LHCN-M2 (cell line): ENCODE measurements at regions not wholly inside any gene's neighbourhood (a gene's known extent, or its start where the extent isn't known, plus 50 kb on each side); places are given as distances from the start of the nearest gene placed in this dataset.

ENCODE experiments used
- DNase-seq: peaks from one replicate; pipeline ENCODE4 v3.0.0-alpha.2; 2012; ENCODE audit warnings: low read depth

- DNase-seq, result no peak
These were observed 168.1 kb downstream of the ZBTB18 start for GRCh38 chr1:244219149-244219548.

- DNase-seq, result no peak
These were observed 168.7 kb downstream of the ZBTB18 start for GRCh38 chr1:244219802-244220201.

DNA sequence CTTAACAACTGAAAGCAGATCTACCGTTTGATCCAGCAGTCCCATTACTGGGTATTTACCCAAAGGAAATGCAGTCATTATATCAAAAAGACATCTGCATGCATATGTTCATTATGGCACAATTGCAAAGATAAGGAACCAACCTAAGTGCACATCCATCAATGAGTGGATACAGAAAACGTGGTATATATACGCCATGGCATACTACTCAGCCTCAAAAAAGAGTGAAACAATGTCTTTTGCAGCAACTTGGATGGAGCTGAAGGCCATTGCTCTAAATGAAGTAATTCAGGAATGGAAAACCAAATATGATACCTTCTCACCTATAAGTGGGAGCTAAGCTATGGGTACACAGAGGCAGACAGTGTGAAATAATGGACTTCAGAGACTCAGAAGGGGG lies 169.3 kb downstream of the ZBTB18 start:
- no peak for DNase-seq

GRCh38 chr1:244221991-244222390 lies 170.9 kb downstream of the ZBTB18 start:
- DNase-seq, result no peak

GRCh38 chr1:244224487-244225430 lies 173.7 kb downstream of the ZBTB18 start:
- no peak for DNase-seq

DNA sequence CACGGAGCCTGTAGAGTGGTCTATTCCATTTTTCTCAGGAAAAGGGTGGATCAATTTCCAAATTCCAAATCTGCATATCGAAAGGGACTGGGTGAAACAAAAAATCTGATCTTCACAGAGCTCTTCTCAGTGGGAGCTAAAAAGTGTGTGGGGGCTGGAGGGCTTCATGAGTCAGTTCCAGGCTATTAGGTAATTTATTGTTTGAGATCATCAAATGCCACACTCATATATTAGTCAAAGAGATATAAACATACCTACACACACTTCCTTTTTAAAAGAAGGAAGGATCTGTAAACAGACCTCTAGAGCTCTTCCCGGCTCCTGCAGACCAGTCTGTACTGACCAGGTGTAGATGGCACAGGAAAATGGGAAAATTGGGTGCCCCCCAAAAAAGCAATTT lies 175.4 kb downstream of the ZBTB18 start:
- no peak for DNase-seq

DNA sequence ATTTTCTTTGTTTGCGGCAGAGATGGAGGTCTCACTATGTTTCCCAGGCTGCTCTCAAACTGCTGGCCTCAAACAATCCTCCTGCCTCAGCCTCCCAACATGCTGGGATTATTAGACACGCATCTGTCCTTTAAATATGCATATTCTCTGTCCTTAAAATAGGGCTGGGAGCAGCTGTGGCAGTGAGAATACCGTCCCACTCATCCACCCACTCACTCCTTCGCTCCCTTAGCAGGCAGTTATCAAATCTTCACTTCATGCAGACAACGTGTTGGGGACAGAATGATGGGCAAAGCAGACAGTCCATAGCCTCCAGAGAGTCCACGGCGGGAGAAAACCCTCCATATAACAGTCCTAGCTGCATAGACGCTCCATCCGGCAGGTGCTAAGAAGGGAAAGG lies 179.4 kb downstream of the ZBTB18 start:
- DNase-seq, result no peak

GRCh38 chr1:244231193-244231571 lies 180.1 kb downstream of the ZBTB18 start:
- DNase-seq, result no peak

- DNase-seq, result peak; percentile 67
These were observed 180.7 kb downstream of the ZBTB18 start for GRCh38 chr1:244231572-244232315.

GRCh38 chr1:244234009-244234643 lies 183.0 kb downstream of the ZBTB18 start:
- no peak for DNase-seq

GRCh38 chr1:244235157-244235556 lies 184.1 kb downstream of the ZBTB18 start:
- no peak for DNase-seq

DNA sequence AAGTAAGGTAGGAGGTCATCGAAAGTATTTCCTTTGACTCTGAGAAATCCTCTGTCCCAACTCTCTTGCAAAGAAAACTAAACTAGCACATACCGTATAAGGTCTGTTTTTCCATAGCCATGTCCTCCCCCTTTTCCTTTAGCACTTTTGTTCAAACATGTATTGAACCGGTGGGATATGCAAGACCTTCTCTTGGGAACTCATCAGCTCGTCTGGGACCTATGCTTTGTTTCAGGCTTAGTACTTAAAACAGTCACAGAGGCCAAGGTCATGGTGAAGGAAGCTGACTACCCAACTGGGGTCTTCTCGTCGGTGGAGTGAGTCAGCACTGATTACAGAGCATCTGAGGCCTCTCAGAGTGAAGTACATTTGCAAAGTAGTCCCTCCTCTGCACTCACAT lies 185.0 kb downstream of the ZBTB18 start:
- DNase-seq, result no peak

- no peak for DNase-seq
These were observed 185.6 kb downstream of the ZBTB18 start for GRCh38 chr1:244236721-244237120.

- no peak for DNase-seq
These were observed 186.4 kb downstream of the ZBTB18 start for GRCh38 chr1:244237445-244237844.

DNA sequence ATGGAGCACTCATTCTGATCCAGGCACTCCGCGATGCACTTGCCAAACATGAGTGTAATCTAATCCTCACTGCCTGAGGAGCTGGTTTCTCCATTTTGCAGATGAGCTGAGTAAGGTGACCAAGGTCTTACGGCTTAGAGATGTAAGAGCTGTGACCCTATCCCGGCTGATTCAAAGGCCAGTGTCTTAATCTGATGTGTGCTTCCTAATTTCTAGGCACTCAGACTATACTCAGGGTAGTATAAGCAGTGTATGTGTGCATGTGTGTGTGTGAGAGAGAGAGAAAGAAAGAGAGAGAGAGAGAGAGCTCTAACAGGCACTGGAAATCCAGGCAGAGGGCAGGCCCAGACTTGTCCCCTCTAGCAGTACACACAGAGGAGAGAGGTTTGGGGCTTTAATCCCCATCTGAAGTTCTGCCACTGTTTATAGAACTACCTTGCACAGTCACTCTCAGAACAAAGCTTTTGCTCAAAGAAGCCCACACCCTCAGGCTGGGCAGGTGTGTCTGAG lies 188.2 kb downstream of the ZBTB18 start:
- DNase-seq, result peak; percentile 24

- no peak for DNase-seq
These were observed 190.4 kb downstream of the ZBTB18 start for GRCh38 chr1:244241438-244241837.

DNA sequence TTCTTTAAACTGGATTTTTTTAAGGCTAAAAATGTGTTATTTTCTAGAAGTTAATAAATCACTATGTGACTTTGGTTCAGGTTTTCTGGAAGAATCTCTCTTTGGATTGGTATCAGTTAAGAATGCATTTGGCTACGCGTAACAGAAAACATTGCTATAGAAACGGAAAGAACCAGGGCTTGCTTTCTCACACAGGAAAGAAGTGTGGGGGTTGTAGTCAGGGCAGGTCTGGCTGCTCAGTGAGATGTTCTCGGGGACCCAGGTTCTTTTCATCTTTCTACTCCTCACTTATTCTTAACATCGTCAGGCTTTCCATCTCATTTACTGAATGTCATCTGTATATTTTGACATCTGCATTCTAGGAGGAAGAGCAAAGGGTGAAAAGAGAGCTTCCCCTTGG lies 191.4 kb downstream of the ZBTB18 start:
- no peak for DNase-seq

GRCh38 chr1:244246334-244246733 lies 195.3 kb downstream of the ZBTB18 start:
- no peak for DNase-seq

DNA sequence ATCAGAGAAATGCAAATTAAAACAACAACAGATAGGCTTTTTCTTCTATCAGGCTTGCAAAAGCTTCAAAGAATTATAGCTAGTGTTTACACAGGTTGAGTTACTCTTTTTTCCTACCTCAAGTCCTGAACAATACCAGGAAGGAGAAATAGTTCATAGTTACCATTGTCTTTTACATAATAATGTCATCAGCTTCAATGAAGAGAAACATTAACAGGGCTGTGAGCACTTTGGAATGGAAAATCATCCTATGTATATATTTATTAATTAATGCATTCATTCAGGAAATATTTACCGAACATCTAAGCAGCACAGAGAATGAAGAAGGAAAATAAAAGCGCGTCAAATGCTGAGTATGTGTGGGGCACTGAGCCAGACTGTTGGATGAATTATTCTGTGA lies 197.3 kb downstream of the ZBTB18 start:
- DNase-seq, result no peak

- DNase-seq, result no peak
These were observed 199.5 kb downstream of the ADSS2 start for GRCh38 chr1:244252211-244252610.

DNA sequence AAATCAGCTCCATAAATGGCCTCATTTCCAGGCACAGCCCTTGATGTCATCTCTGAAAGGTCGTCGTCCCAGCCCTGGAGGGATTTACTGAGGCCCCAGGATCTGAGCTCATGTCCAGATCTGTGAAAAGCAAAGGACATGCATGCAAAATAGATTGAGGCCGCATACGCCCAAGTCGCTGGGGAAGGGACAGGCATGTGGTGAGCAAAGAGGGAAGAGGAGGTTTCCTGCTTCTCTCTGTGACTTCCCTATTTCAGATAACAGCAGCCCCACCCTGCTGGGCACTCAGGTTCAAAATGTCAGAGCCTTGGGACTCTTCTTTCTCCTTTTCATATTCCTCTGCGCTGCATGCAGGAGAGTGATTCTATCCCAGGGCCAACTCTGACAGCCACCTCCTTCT lies 197.2 kb downstream of the ADSS2 start:
- no peak for DNase-seq

- no peak for DNase-seq
These were observed 196.2 kb downstream of the ADSS2 start for GRCh38 chr1:244255426-244255965.
